Activated T-cell treated with anti-CD3 and anti-CD28 coated beads for 1 hour (primary cell): ENCODE measurements at regions not wholly inside any gene's neighbourhood (a gene's known extent, or its start where the extent isn't known, plus 50 kb on each side); places are given as distances from the start of the nearest gene placed in this dataset.
"Not testable (repeated sequence)": the region's sequence is repeated elsewhere in the genome, so short reads cannot be mapped to it uniquely, and the experiment has no call there.

ENCODE experiments used
- DNase-seq: peaks from one replicate; pipeline ENCODE4 v3.0.0-alpha.2; 2020; ENCODE audit warnings: low read depth

GRCh38 chr20:50329981-50330503 lies 139.4 kb downstream of the CEBPB start:
- no peak for DNase-seq

GRCh38 chr20:50330504-50331313 lies 140.1 kb downstream of the CEBPB start:
- no peak for DNase-seq

GRCh38 chr20:50331469-50332363 lies 141.1 kb downstream of the CEBPB start:
- no peak for DNase-seq

GRCh38 chr20:50332491-50332980 lies 141.9 kb downstream of the CEBPB start:
- DNase-seq = no peak

GRCh38 chr20:50333131-50333670 lies 142.6 kb downstream of the CEBPB start:
- DNase-seq = no peak

- DNase-seq = no peak
Observed at GRCh38 chr20:50333812-50334211, 143.2 kb downstream of the CEBPB start.

GRCh38 chr20:50334512-50334911 lies 143.9 kb downstream of the CEBPB start:
- not testable (repeated sequence) for DNase-seq

GRCh38 chr20:50335105-50335504 lies 144.5 kb downstream of the CEBPB start:
- no peak for DNase-seq

GRCh38 chr20:50335866-50336265 lies 145.2 kb downstream of the CEBPB start:
- no peak for DNase-seq

- no peak for DNase-seq
Observed at GRCh38 chr20:50336661-50337060, 146.0 kb downstream of the CEBPB start.

- no peak for DNase-seq
Observed at GRCh38 chr20:50337521-50338466, 147.2 kb downstream of the CEBPB start.

- no peak for DNase-seq
Observed at GRCh38 chr20:50338479-50339391, 148.1 kb downstream of the CEBPB start.

GRCh38 chr20:50339466-50339901 lies 148.9 kb downstream of the CEBPB start:
- DNase-seq = no peak

GRCh38 chr20:50340541-50340940 lies 149.9 kb downstream of the CEBPB start:
- no peak for DNase-seq

- no peak for DNase-seq
Observed at GRCh38 chr20:50341050-50341449, 150.4 kb downstream of the CEBPB start.

GRCh38 chr20:50341880-50342637 lies 151.4 kb downstream of the CEBPB start:
- DNase-seq = no peak

GRCh38 chr20:50342638-50343102 lies 152.0 kb downstream of the CEBPB start:
- no peak for DNase-seq

- DNase-seq = no peak
Observed at GRCh38 chr20:50343125-50343489, 152.5 kb downstream of the CEBPB start.

- no peak for DNase-seq
Observed at GRCh38 chr20:50343490-50344179, 153.0 kb downstream of the CEBPB start.
